Bronchial epithelial cell (primary cell): ENCODE measurements at regions not wholly inside any gene's neighbourhood (a gene's known extent, or its start where the extent isn't known, plus 50 kb on each side); places are given as distances from the start of the nearest gene placed in this dataset.

Experiments
- DNase-seq: peaks from one replicate; pipeline ENCODE4 v3.0.0-alpha.2; 2010; ENCODE audit warnings: low read depth
- FAIRE-seq: peaks from 2 replicates; lab custom pipeline; 2011; peaks lifted over from hg19 to GRCh38; lab: Jason Lieb, UNC
- H3K27me3 ChIP-seq: 2 replicates; pipeline ENCODE4 v1.5.1; 2011; ENCODE audit warnings: low read length; ENCODE audit not compliant: control insufficient read depth, insufficient read depth
- H3K36me3 ChIP-seq: 2 replicates; pipeline ENCODE4 v1.5.1; 2011; ENCODE audit warnings: low read length; ENCODE audit not compliant: control insufficient read depth, insufficient read depth
- H3K4me3 ChIP-seq: 2 replicates; pipeline ENCODE4 v1.5.1; 2011; ENCODE audit warnings: mild to moderate bottlenecking, low read depth, low read length, control low read depth
- CTCF ChIP-seq: IDR thresholded peaks from 2 replicates; pipeline ENCODE4 v1.5.1; 2011; ENCODE audit warnings: mild to moderate bottlenecking, moderate library complexity, low read length, control low read depth, inconsistent platforms; ENCODE audit not compliant: insufficient read depth, severe bottlenecking

DNA sequence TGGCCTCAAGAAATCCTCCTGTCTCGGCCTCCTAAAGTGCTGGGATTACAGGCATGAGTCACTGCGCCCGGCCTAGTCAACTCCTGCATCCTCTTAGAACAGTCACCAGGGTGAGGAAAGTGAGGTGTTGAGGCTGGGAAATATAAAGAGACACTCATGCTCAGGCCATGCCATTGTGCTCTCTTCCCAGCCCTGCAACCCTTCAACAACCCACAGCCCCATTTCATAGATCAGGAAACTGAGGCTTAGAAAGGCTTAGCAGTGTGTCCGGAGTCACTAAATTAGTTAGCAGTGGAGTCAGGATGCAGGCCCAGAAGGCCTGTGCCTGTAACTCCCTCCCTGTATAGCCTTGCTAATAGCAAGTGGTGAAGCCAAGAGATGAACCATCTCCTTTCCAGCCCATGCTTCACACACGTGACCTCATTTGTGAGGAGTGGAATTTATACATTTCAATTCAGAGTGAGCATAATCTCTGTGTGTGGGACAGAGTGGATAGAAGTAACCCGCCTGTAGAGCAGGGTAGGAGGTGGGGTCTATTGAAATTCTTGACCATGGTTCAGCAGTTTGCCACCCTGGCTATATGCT, 51.7 kb upstream of the USP3 start:
- Histone ChIP-seq H3K36me3 (no peaks in the 10 kb centered on the region), H3K27me3 (peaks cover 2% of the 10 kb centered on the region), H3K4me3 (no peak overlapping the region)
- no peak for DNase-seq
- TF ChIP-seq CTCF, result no peak
- no peak for FAIRE-seq

- FAIRE-seq, result no peak
- H3K36me3 ChIP-seq, result no peaks in the 10 kb centered on the region
- no peak for DNase-seq
Observed at GRCh38 chr15:63453186-63453905, 51.0 kb upstream of the USP3 start.

GRCh38 chr15:63454503-63455211, 49.7 kb upstream of the USP3 start:
- FAIRE-seq (no peak), DNase-seq (no peak)
- Histone ChIP-seq H3K27me3 (peaks cover 2% of the 10 kb centered on the region), H3K36me3 (no peaks in the 10 kb centered on the region), H3K4me3 (no peak overlapping the region)
- TF ChIP-seq CTCF, result no peak

More at GRCh38 chr15:63453186-63453905, 51.0 kb upstream of the USP3 start:
- no peak for TF ChIP-seq CTCF
- Histone ChIP-seq H3K27me3 (peaks cover 2% of the 10 kb centered on the region), H3K4me3 (no peak overlapping the region)
